Panc1 (cell line): ENCODE measurements at regions not wholly inside any gene's neighbourhood (a gene's known extent, or its start where the extent isn't known, plus 50 kb on each side); places are given as distances from the start of the nearest gene placed in this dataset.

ENCODE experiments used
- ATAC-seq: fragments of 200-7000 bp; cut with Tn5 transposase; 2 replicates; pipeline ENCODE4 v1.9.1; 2020; ENCODE audit warnings: mild to moderate bottlenecking, moderate library complexity
- BruUV-seq: library from RNA; stranded (reverse); fragments of 400-500 nt; replicated peaks from 2 replicates; lab custom pipeline; 2021; lab: Mats Ljungman, UMichigan
- CTCF ChIA-PET: fragments of 300-600 bp; sonication (Branson Sonifier 250); formaldehyde crosslinking; loops from one replicate; lab custom pipeline; 2022; ENCODE audit warnings: antibody characterized with exemption; lab: Charles Lee
- POLR2A ChIA-PET: fragments of 300-600 bp; sonication (Branson Sonifier 250); formaldehyde crosslinking; loops from one replicate; lab custom pipeline; 2022; ENCODE audit warnings: antibody characterized with exemption; lab: Charles Lee
- DNase-seq: peaks from one replicate; pipeline ENCODE4 v3.0.0-alpha.2; 2010; ENCODE audit warnings: low read depth, low spot score
- H3K27ac ChIP-seq: 2 replicates; pipeline ENCODE4 v1.5.1; 2011; ENCODE audit warnings: mild to moderate bottlenecking, low read length, inconsistent platforms
- H3K27me3 ChIP-seq: fragments of 200-500 bp; sonication (Bioruptor generic); 2 replicates; pipeline ENCODE4 v1.6.0; 2014; ENCODE audit warnings: low read length, inconsistent platforms; ENCODE audit not compliant: control insufficient read depth, insufficient read depth
- H3K36me3 ChIP-seq: fragments of 200-500 bp; sonication (Bioruptor generic); 2 replicates; pipeline ENCODE4 v1.5.1; 2014; ENCODE audit warnings: inconsistent platforms, mild to moderate bottlenecking, low read length, moderate library complexity; ENCODE audit not compliant: control insufficient read depth, insufficient read depth
- H3K4me1 ChIP-seq: 2 replicates; pipeline ENCODE4 v1.5.1; 2011; ENCODE audit warnings: inconsistent platforms, mild to moderate bottlenecking, low read length, moderate library complexity; ENCODE audit not compliant: control insufficient read depth, insufficient read depth
- H3K4me3 ChIP-seq, 2 experiments: 2 replicates each; pipeline ENCODE4 v1.5.1; 2011 to 2012; ENCODE audit warnings: low read depth in 2 of 2, low read length in 2 of 2, mild to moderate bottlenecking in 2 of 2, inconsistent platforms in 1 of 2, moderate library complexity in 1 of 2
- H3K9me3 ChIP-seq: fragments of 200-500 bp; sonication (Bioruptor generic); 2 replicates; pipeline ENCODE4 v1.5.1; 2014; ENCODE audit warnings: low read depth, mild to moderate bottlenecking, inconsistent platforms, low read length, moderate library complexity; ENCODE audit not compliant: control insufficient read depth, insufficient read depth
- POLR2AphosphoS5 ChIP-seq: IDR thresholded peaks from 2 replicates; pipeline ENCODE4 v1.6.1; 2012; ENCODE audit warnings: mild to moderate bottlenecking, low read depth, low read length, moderate library complexity
- SIN3A ChIP-seq: IDR thresholded peaks from 2 replicates; pipeline ENCODE4 v1.6.1; 2012; ENCODE audit warnings: low read depth, mild to moderate bottlenecking, low read length, moderate library complexity, borderline replicate concordance; ENCODE audit not compliant: insufficient read depth
- TCF7L2 ChIP-seq: IDR thresholded peaks from 2 replicates; pipeline ENCODE4 v1.6.1; 2011; ENCODE audit warnings: mild to moderate bottlenecking, low read depth, low read length, inconsistent platforms
- in situ Hi-C: cut with HindIII; loops from 2 replicates; pipeline ENCODE4 v1.10.0; 2016; ENCODE audit warnings: low sequenced_read_pairs, low pct_unique_long_range_greater_than_20kb
- intact Hi-C: fragments of 100-400 bp; cut with micrococcal nuclease; formaldehyde crosslinking; loops from one replicate; pipeline ENCODE4 v1.10.0; 2022; ENCODE audit not compliant: unreplicated experiment
- TF ChIP-seq, protein P1 (sequence below), 2 experiments: IDR thresholded peaks; 2 replicates each; pipeline ENCODE4 v1.6.1; 2011 to 2012; ENCODE audit warnings: low read depth in 2 of 2, control low read depth in 1 of 2, low read length in 1 of 2, mild to moderate bottlenecking in 1 of 2, moderate library complexity in 1 of 2; ENCODE audit not compliant: insufficient read depth in 1 of 2
- TF ChIP-seq, protein P2 (sequence below): fragments of 450-650 bp; IDR thresholded peaks from 2 replicates; pipeline ENCODE4 v1.5.1; 2017; ENCODE audit warnings: mild to moderate bottlenecking

DNA sequence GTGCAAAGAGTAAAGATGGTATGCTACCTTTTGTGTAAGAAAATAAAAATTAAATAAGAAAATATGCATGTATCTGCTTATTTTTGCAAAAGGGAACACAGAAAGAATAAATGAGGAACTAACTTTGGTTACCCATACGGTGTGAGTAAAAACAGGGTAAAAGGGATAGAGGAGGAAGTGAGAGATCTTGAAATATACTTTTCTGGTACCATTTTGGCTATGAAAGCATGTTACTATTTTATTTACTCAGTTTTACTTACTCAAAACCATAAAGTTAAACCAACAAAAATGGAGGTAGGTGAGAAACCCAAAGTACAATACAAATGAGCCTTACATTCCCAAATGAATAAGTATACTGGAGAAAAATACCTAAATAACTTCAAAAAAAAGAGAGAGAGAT lies 122.0 kb upstream of the EGLN3 start:
- no peaks in the 10 kb centered on the region for H3K27me3 ChIP-seq
- in situ Hi-C loops, result no loop called here
- H3K9me3 ChIP-seq, result no peaks in the 10 kb centered on the region
- H3K36me3 ChIP-seq, result no peaks in the 10 kb centered on the region
- intact Hi-C loops, result no loop called here
- POLR2A ChIA-PET, result no interaction called here
- H3K4me1 ChIP-seq, result no peaks in the 10 kb centered on the region
- CTCF ChIA-PET, result no interaction called here
- no TSS peak for BruUV-seq
- ATAC-seq (no peak), DNase-seq (no peak)
- no peak for TF ChIP-seq SIN3A
- TF ChIP-seq POLR2AphosphoS5, result no peak
- TF ChIP-seq, protein P1, sequence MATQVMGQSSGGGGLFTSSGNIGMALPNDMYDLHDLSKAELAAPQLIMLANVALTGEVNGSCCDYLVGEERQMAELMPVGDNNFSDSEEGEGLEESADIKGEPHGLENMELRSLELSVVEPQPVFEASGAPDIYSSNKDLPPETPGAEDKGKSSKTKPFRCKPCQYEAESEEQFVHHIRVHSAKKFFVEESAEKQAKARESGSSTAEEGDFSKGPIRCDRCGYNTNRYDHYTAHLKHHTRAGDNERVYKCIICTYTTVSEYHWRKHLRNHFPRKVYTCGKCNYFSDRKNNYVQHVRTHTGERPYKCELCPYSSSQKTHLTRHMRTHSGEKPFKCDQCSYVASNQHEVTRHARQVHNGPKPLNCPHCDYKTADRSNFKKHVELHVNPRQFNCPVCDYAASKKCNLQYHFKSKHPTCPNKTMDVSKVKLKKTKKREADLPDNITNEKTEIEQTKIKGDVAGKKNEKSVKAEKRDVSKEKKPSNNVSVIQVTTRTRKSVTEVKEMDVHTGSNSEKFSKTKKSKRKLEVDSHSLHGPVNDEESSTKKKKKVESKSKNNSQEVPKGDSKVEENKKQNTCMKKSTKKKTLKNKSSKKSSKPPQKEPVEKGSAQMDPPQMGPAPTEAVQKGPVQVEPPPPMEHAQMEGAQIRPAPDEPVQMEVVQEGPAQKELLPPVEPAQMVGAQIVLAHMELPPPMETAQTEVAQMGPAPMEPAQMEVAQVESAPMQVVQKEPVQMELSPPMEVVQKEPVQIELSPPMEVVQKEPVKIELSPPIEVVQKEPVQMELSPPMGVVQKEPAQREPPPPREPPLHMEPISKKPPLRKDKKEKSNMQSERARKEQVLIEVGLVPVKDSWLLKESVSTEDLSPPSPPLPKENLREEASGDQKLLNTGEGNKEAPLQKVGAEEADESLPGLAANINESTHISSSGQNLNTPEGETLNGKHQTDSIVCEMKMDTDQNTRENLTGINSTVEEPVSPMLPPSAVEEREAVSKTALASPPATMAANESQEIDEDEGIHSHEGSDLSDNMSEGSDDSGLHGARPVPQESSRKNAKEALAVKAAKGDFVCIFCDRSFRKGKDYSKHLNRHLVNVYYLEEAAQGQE (IDR thresholded peaks at IDR 0.05; ENCODE audit: insufficient read depth in 1 of 2, low read depth in 2 of 2, low read length in 1 of 2), result no peak
- TF ChIP-seq, protein P2, sequence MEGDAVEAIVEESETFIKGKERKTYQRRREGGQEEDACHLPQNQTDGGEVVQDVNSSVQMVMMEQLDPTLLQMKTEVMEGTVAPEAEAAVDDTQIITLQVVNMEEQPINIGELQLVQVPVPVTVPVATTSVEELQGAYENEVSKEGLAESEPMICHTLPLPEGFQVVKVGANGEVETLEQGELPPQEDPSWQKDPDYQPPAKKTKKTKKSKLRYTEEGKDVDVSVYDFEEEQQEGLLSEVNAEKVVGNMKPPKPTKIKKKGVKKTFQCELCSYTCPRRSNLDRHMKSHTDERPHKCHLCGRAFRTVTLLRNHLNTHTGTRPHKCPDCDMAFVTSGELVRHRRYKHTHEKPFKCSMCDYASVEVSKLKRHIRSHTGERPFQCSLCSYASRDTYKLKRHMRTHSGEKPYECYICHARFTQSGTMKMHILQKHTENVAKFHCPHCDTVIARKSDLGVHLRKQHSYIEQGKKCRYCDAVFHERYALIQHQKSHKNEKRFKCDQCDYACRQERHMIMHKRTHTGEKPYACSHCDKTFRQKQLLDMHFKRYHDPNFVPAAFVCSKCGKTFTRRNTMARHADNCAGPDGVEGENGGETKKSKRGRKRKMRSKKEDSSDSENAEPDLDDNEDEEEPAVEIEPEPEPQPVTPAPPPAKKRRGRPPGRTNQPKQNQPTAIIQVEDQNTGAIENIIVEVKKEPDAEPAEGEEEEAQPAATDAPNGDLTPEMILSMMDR, result no peak
- TF ChIP-seq TCF7L2, result no peak
- no peak overlapping the region for H3K27ac ChIP-seq
- H3K4me3 ChIP-seq, result no peak overlapping the region

DNA sequence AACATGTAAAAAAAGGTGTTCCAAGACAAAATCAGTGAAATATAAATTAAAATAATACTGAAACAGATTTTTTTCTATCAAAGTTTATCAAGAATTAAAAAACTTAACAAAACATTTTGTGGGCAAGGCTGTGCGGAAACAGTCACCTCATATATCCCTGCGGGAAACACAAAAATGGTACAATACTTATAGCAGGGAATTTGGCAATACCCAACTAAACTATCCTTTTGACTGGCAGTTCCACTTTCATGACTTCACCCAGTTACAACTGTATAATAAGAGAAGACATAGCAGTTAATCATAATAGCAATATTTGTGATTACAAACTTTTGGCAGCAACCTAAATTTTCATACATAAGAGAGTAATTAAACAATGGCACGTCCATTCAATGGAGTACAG lies 121.5 kb upstream of the EGLN3 start:
- Histone ChIP-seq H3K4me3 (no peak overlapping the region), H3K36me3 (no peaks in the 10 kb centered on the region), H3K4me1 (no peaks in the 10 kb centered on the region), H3K9me3 (no peaks in the 10 kb centered on the region), H3K27me3 (no peaks in the 10 kb centered on the region), H3K27ac (no peak overlapping the region)
- in situ Hi-C loops, result no loop called here
- BruUV-seq, result no TSS peak
- ChIA-PET CTCF (no interaction called here), POLR2A (no interaction called here)
- no peak for TF ChIP-seq POLR2AphosphoS5
- TF ChIP-seq TCF7L2, result no peak
- no peak for TF ChIP-seq SIN3A
- TF ChIP-seq, protein P2, result no peak
- TF ChIP-seq, protein P1 (IDR thresholded peaks at IDR 0.05; ENCODE audit: insufficient read depth in 1 of 2, low read depth in 2 of 2, low read length in 1 of 2), result no peak
- no peak for DNase-seq
- intact Hi-C loops, result no loop called here
- no peak for ATAC-seq
